Activated effector memory CD4-positive, alpha-beta T cell treated with anti-CD3 and anti-CD28 coated beads, Interleukin-2, amount 50 U/mL, for 16 hours (primary cell): ENCODE measurements at regions not wholly inside any gene's neighbourhood (a gene's known extent, or its start where the extent isn't known, plus 50 kb on each side); places are given as distances from the start of the nearest gene placed in this dataset.

Source experiments
- DNase-seq: peaks from one replicate; pipeline ENCODE4 v3.0.0-alpha.2; 2020

- DNase-seq: no peak
These were observed 52.8 kb downstream of the PPP1R2C start for GRCh38 chrX:42725196-42725595.

GRCh38 chrX:42720209-42720608 lies 57.8 kb downstream of the PPP1R2C start:
- DNase-seq: no peak

GRCh38 chrX:42715701-42716262 lies 62.2 kb downstream of the PPP1R2C start:
- DNase-seq: no peak

GRCh38 chrX:42714981-42715700 lies 62.8 kb downstream of the PPP1R2C start:
- peak; percentile 69 for DNase-seq

- DNase-seq: no peak
These were observed 67.5 kb downstream of the PPP1R2C start for GRCh38 chrX:42710452-42710851.

GRCh38 chrX:42708222-42708621 lies 69.7 kb downstream of the PPP1R2C start:
- DNase-seq: no peak

GRCh38 chrX:42707742-42708141 lies 70.2 kb downstream of the PPP1R2C start:
- DNase-seq: no peak

- DNase-seq: no peak
These were observed 73.5 kb downstream of the PPP1R2C start for GRCh38 chrX:42704454-42704853.

- no peak for DNase-seq
These were observed 80.4 kb downstream of the PPP1R2C start for GRCh38 chrX:42697544-42697943.

- no peak for DNase-seq
These were observed 81.3 kb downstream of the PPP1R2C start for GRCh38 chrX:42696536-42697124.

GRCh38 chrX:42695800-42696358 lies 82.1 kb downstream of the PPP1R2C start:
- DNase-seq: no peak

- no peak for DNase-seq
These were observed 83.6 kb downstream of the PPP1R2C start for GRCh38 chrX:42694260-42694815.

- DNase-seq: no peak
These were observed 86.8 kb downstream of the PPP1R2C start for GRCh38 chrX:42691196-42691595.

GRCh38 chrX:42686706-42687105 lies 91.3 kb downstream of the PPP1R2C start:
- no peak for DNase-seq

- no peak for DNase-seq
These were observed 91.7 kb downstream of the PPP1R2C start for GRCh38 chrX:42686296-42686695.

- no peak for DNase-seq
These were observed 93.9 kb downstream of the PPP1R2C start for GRCh38 chrX:42684065-42684464.

- no peak for DNase-seq
These were observed 97.3 kb downstream of the PPP1R2C start for GRCh38 chrX:42680666-42681065.

- no peak for DNase-seq
These were observed 99.8 kb downstream of the PPP1R2C start for GRCh38 chrX:42678133-42678532.

- no peak for DNase-seq
These were observed 104.6 kb downstream of the PPP1R2C start for GRCh38 chrX:42673301-42673810.

GRCh38 chrX:42664680-42665079 lies 113.3 kb downstream of the PPP1R2C start:
- no peak for DNase-seq

GRCh38 chrX:42628471-42628870 lies 149.5 kb downstream of the PPP1R2C start:
- no peak for DNase-seq

GRCh38 chrX:42627891-42628290 lies 150.1 kb downstream of the PPP1R2C start:
- no peak for DNase-seq

GRCh38 chrX:42624524-42624923 lies 153.4 kb downstream of the PPP1R2C start:
- no peak for DNase-seq

- no peak for DNase-seq
These were observed 158.9 kb downstream of the PPP1R2C start for GRCh38 chrX:42619068-42619467.
